ENCODE measurements at regions not wholly inside any gene's neighbourhood (a gene's known extent, or its start where the extent isn't known, plus 50 kb on each side); places are given as distances from the start of the nearest gene placed in this dataset.
"Not testable (repeated sequence)": the region's sequence is repeated elsewhere in the genome, so short reads cannot be mapped to it uniquely, and the experiment has no call there.

GRCh38 chr2:87554678-87555077, 193.2 kb upstream of the PLGLB2 start:
- H3K36me3 Mint-ChIP-seq (ENCODE audit: low read depth); H3K27me3 Mint-ChIP-seq (ENCODE audit: low read depth); H3K9me3 Mint-ChIP-seq; H3K27ac Mint-ChIP-seq; intact Hi-C loops (cut with micrococcal nuclease); CTCF ChIA-PET; H3K4me1 Mint-ChIP-seq (ENCODE audit: low read depth); DNase-seq; H3K4me3 Mint-ChIP-seq: not testable (repeated sequence)

- intact Hi-C loops (cut with micrococcal nuclease); H3K4me3 Mint-ChIP-seq; H3K4me1 Mint-ChIP-seq (ENCODE audit: low read depth); H3K9me3 Mint-ChIP-seq; H3K27ac Mint-ChIP-seq; CTCF ChIA-PET; H3K36me3 Mint-ChIP-seq (ENCODE audit: low read depth); H3K27me3 Mint-ChIP-seq (ENCODE audit: low read depth): not testable (repeated sequence)
- peak; percentile 72 for DNase-seq
Measured at GRCh38 chr2:87555082-87555481, 192.8 kb upstream of the PLGLB2 start.

- H3K9me3 Mint-ChIP-seq; CTCF ChIA-PET; intact Hi-C loops (cut with micrococcal nuclease); H3K4me3 Mint-ChIP-seq; H3K36me3 Mint-ChIP-seq (ENCODE audit: low read depth); H3K27me3 Mint-ChIP-seq (ENCODE audit: low read depth); DNase-seq; H3K27ac Mint-ChIP-seq; H3K4me1 Mint-ChIP-seq (ENCODE audit: low read depth): not testable (repeated sequence)
Measured at GRCh38 chr2:87559001-87559400, 188.9 kb upstream of the PLGLB2 start.

GRCh38 chr2:87559735-87560134, 188.2 kb upstream of the PLGLB2 start:
- H3K9me3 Mint-ChIP-seq; H3K27me3 Mint-ChIP-seq (ENCODE audit: low read depth); intact Hi-C loops (cut with micrococcal nuclease); H3K27ac Mint-ChIP-seq; H3K36me3 Mint-ChIP-seq (ENCODE audit: low read depth); H3K4me3 Mint-ChIP-seq; DNase-seq; H3K4me1 Mint-ChIP-seq (ENCODE audit: low read depth); CTCF ChIA-PET: not testable (repeated sequence)

DNA sequence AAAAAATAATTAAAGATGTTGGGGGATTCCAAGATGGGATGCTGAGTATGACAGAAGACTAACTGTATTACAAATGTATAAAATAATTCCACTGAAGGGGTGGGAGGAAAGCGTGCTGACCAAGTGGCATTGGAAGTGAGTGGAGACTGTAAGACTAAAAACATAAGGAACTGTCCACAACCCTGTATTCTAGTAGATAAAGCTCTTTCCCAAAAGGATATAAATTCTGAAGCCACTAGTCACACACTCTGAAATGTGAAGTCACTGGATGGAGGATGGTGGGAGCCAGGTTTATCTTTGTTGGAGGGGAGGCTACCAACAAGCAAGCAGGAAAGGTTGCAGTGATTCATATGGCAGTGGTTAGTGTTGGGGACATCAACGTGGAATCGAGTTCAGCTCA, 182.8 kb upstream of the PLGLB2 start:
- peaks cover 18% of the 10 kb centered on the region for H3K4me1 Mint-ChIP-seq (ENCODE audit: low read depth)
- CTCF ChIA-PET; H3K36me3 Mint-ChIP-seq (ENCODE audit: low read depth); H3K9me3 Mint-ChIP-seq; H3K4me3 Mint-ChIP-seq; H3K27me3 Mint-ChIP-seq (ENCODE audit: low read depth); H3K27ac Mint-ChIP-seq; DNase-seq; intact Hi-C loops (cut with micrococcal nuclease): not testable (repeated sequence)

- H3K4me1 Mint-ChIP-seq (ENCODE audit: low read depth): peaks cover 19% of the 10 kb centered on the region
- H3K27me3 Mint-ChIP-seq (ENCODE audit: low read depth); H3K27ac Mint-ChIP-seq; intact Hi-C loops (cut with micrococcal nuclease); DNase-seq; CTCF ChIA-PET; H3K4me3 Mint-ChIP-seq; H3K9me3 Mint-ChIP-seq; H3K36me3 Mint-ChIP-seq (ENCODE audit: low read depth): not testable (repeated sequence)
Measured at GRCh38 chr2:87566531-87566930, 181.4 kb upstream of the PLGLB2 start.

DNA sequence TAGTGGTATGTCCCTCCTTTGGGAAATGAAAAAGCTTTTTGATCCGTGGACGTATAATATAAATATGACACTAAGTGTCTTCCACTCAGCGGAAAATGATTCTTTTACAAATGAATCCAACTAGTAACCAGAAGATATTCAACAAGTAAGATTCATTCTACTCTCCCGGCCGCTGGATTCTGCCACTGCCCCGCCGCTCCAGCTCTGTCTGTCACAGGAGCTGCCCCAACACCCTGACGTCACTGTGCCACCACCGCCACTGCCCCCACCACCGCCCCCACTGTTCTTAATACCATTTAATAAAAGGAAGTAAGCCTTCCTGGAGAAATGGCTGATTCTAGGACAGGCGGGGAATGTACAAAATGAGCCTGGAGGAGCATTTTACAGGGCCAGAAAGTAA, 180.8 kb upstream of the PLGLB2 start:
- CTCF ChIA-PET; H3K27ac Mint-ChIP-seq; H3K36me3 Mint-ChIP-seq (ENCODE audit: low read depth); DNase-seq; H3K9me3 Mint-ChIP-seq; H3K4me3 Mint-ChIP-seq; intact Hi-C loops (cut with micrococcal nuclease); H3K27me3 Mint-ChIP-seq (ENCODE audit: low read depth): not testable (repeated sequence)
- H3K4me1 Mint-ChIP-seq (ENCODE audit: low read depth): peaks cover 19% of the 10 kb centered on the region

GRCh38 chr2:87567912-87568311, 180.0 kb upstream of the PLGLB2 start:
- H3K9me3 Mint-ChIP-seq; CTCF ChIA-PET; intact Hi-C loops (cut with micrococcal nuclease); H3K4me3 Mint-ChIP-seq; H3K27me3 Mint-ChIP-seq (ENCODE audit: low read depth); H3K27ac Mint-ChIP-seq; H3K36me3 Mint-ChIP-seq (ENCODE audit: low read depth); DNase-seq: not testable (repeated sequence)
- H3K4me1 Mint-ChIP-seq (ENCODE audit: low read depth): peaks cover 19% of the 10 kb centered on the region

GRCh38 chr2:87568554-87569278, 179.2 kb upstream of the PLGLB2 start:
- H3K4me3 Mint-ChIP-seq; H3K9me3 Mint-ChIP-seq; CTCF ChIA-PET; intact Hi-C loops (cut with micrococcal nuclease); H3K27ac Mint-ChIP-seq; H3K27me3 Mint-ChIP-seq (ENCODE audit: low read depth); H3K36me3 Mint-ChIP-seq (ENCODE audit: low read depth): not testable (repeated sequence)
- DNase-seq: peak; percentile 33
- peaks cover 19% of the 10 kb centered on the region for H3K4me1 Mint-ChIP-seq (ENCODE audit: low read depth)

DNA sequence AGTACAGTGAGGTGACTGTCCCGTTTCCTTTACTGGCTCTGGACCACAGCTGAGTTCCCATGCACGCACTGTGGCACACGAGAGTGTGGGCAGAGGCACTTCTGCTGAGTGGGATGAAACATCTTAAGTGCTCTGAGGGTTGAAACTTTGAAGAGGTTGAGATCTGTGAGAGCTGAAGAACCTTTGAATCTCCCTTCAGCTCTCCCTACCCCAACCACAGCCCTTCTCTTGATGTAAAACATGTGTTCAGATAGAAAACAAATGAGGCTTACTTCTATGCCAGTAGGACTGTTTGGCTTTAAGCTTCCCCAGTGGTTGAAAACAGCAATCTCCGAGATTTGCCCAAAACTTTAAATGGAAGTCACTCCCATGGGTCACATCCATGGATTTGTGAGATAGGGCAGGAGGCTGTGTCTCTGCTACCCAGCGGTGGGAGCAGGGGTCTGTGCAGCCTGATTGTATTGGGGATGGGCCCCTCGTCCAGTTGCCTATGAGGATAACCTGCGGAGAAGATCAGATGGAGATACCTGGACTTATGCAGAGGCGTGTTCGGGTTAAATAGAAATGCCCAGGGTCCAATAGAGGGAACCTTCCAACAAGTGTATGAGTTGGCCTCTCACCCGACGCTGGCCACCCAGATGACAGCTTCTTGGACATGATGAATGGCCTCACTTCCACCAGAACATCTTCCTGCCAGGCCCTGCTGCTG, 178.0 kb upstream of the PLGLB2 start:
- intact Hi-C loops (cut with micrococcal nuclease); DNase-seq; H3K9me3 Mint-ChIP-seq; CTCF ChIA-PET; H3K36me3 Mint-ChIP-seq (ENCODE audit: low read depth); H3K27me3 Mint-ChIP-seq (ENCODE audit: low read depth); H3K4me3 Mint-ChIP-seq: not testable (repeated sequence)
- peaks cover 17% of the 10 kb centered on the region for H3K4me1 Mint-ChIP-seq (ENCODE audit: low read depth)
- H3K27ac Mint-ChIP-seq: peak overlapping the region; percentile 70

GRCh38 chr2:87571889-87572465, 175.9 kb upstream of the PLGLB2 start:
- H3K27ac Mint-ChIP-seq; H3K27me3 Mint-ChIP-seq (ENCODE audit: low read depth); H3K4me3 Mint-ChIP-seq; intact Hi-C loops (cut with micrococcal nuclease); H3K9me3 Mint-ChIP-seq; DNase-seq; H3K36me3 Mint-ChIP-seq (ENCODE audit: low read depth); CTCF ChIA-PET: not testable (repeated sequence)
- H3K4me1 Mint-ChIP-seq (ENCODE audit: low read depth): peaks cover 17% of the 10 kb centered on the region

GRCh38 chr2:87572906-87573305, 175.0 kb upstream of the PLGLB2 start:
- CTCF ChIA-PET, H3K9me3 Mint-ChIP-seq, DNase-seq: not testable (repeated sequence)

More at GRCh38 chr2:87572906-87573305, 175.0 kb upstream of the PLGLB2 start:
- H3K27ac Mint-ChIP-seq; intact Hi-C loops (cut with micrococcal nuclease); H3K27me3 Mint-ChIP-seq (ENCODE audit: low read depth); H3K4me3 Mint-ChIP-seq; H3K36me3 Mint-ChIP-seq (ENCODE audit: low read depth): not testable (repeated sequence)
- peaks cover 17% of the 10 kb centered on the region for H3K4me1 Mint-ChIP-seq (ENCODE audit: low read depth)

Measured in activated naive CD4-positive, alpha-beta T cell treated with anti-CD3 and anti-CD28 coated beads for 36 hours (primary cell).